Astrocyte (in vitro differentiated cells and primary cell): ENCODE measurements at regions not wholly inside any gene's neighbourhood (a gene's known extent, or its start where the extent isn't known, plus 50 kb on each side); places are given as distances from the start of the nearest gene placed in this dataset.

ENCODE experiments used
- DNase-seq: peaks from one replicate; pipeline ENCODE4 v3.0.0-alpha.2; 2010; ENCODE audit warnings: low read depth
- FAIRE-seq: peaks from 2 replicates; lab custom pipeline; 2011; peaks lifted over from hg19 to GRCh38; lab: Jason Lieb, UNC
- H2AFZ ChIP-seq: 2 replicates; pipeline ENCODE4 v1.6.0; 2012; ENCODE audit warnings: low read depth, low read length, inconsistent platforms
- H3K27ac ChIP-seq: 2 replicates; pipeline ENCODE4 v1.5.1; 2011; ENCODE audit warnings: low read depth, low read length, inconsistent platforms
- H3K27me3 ChIP-seq: 2 replicates; pipeline ENCODE4 v1.6.0; 2011; ENCODE audit warnings: low read length, inconsistent platforms; ENCODE audit not compliant: insufficient read depth
- H3K36me3 ChIP-seq: 2 replicates; pipeline ENCODE4 v1.5.1; 2011; ENCODE audit warnings: low read length, inconsistent platforms; ENCODE audit not compliant: insufficient read depth
- H3K4me1 ChIP-seq: 2 replicates; pipeline ENCODE4 v1.5.1; 2011; ENCODE audit warnings: low read length, inconsistent platforms; ENCODE audit not compliant: insufficient read depth
- H3K4me2 ChIP-seq: 2 replicates; pipeline ENCODE4 v1.6.0; 2012; ENCODE audit warnings: low read length, inconsistent platforms
- H3K4me3 ChIP-seq: 2 replicates; pipeline ENCODE4 v1.5.1; 2011; ENCODE audit warnings: low read depth, mild to moderate bottlenecking, low read length, inconsistent platforms; ENCODE audit not compliant: insufficient read depth
- H3K79me2 ChIP-seq: 2 replicates; pipeline ENCODE4 v1.6.0; 2012; ENCODE audit warnings: mild to moderate bottlenecking, low read length, inconsistent platforms; ENCODE audit not compliant: insufficient read depth
- H3K9ac ChIP-seq: 2 replicates; pipeline ENCODE4 v1.6.0; 2012; ENCODE audit warnings: mild to moderate bottlenecking, low read length, inconsistent platforms
- H3K9me3 ChIP-seq: 2 replicates; pipeline ENCODE4 v1.5.1; 2012; ENCODE audit warnings: low read depth, mild to moderate bottlenecking, low read length, inconsistent platforms; ENCODE audit not compliant: insufficient read depth
- H4K20me1 ChIP-seq: 2 replicates; pipeline ENCODE4 v1.6.0; 2012; ENCODE audit warnings: low read length, inconsistent platforms; ENCODE audit not compliant: insufficient read depth
- H3K27ac Mint-ChIP-seq: one replicate; pipeline ENCODE4 v1.8.0; 2021; ENCODE audit warnings: mild to moderate bottlenecking, mixed read lengths; ENCODE audit not compliant: unreplicated experiment
- H3K27me3 Mint-ChIP-seq: one replicate; pipeline ENCODE4 v1.8.0; 2021; ENCODE audit warnings: low read depth, mixed read lengths; ENCODE audit not compliant: unreplicated experiment
- H3K36me3 Mint-ChIP-seq: one replicate; pipeline ENCODE4 v1.8.0; 2021; ENCODE audit warnings: low read depth, mixed read lengths; ENCODE audit not compliant: unreplicated experiment
- H3K4me1 Mint-ChIP-seq: one replicate; pipeline ENCODE4 v1.8.0; 2021; ENCODE audit warnings: low read depth, mixed read lengths; ENCODE audit not compliant: unreplicated experiment
- H3K4me3 Mint-ChIP-seq: one replicate; pipeline ENCODE4 v1.8.0; 2021; ENCODE audit warnings: mild to moderate bottlenecking, moderate library complexity, mixed read lengths; ENCODE audit not compliant: unreplicated experiment
- H3K9me3 Mint-ChIP-seq: one replicate; pipeline ENCODE4 v1.8.0; 2021; ENCODE audit warnings: mild to moderate bottlenecking, mixed read lengths; ENCODE audit not compliant: unreplicated experiment
- EZH2 ChIP-seq: IDR thresholded peaks from 2 replicates; pipeline ENCODE4 v1.6.1; 2012; ENCODE audit warnings: mild to moderate bottlenecking, low read length, inconsistent platforms; ENCODE audit not compliant: insufficient read depth
- TF ChIP-seq, protein P1 (sequence below): IDR thresholded peaks from 2 replicates; pipeline ENCODE4 v1.5.1; 2011; ENCODE audit warnings: low read depth, mild to moderate bottlenecking, inconsistent platforms, low read length, moderate library complexity; ENCODE audit not compliant: insufficient read depth

DNA sequence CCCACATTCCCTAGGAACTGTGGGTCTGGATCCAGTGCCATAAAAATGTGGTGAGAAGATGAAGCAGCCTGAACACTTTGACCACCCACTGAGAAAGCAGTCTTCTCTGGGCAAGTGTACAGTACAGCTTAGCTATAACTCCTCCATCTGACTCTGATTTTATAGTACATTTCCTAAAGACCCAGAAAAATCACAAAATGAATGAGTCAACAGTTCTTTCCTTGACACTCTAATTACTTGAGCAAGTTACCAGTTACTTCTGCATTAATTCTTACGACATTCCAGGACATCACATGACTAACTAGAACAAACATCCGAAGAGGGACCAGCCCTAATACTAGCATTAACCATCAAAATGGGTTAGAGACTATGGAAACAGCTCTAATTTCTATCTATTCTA, 148.1 kb upstream of the PEX5L start:
- Mint-ChIP-seq H3K4me3 (no peak overlapping the region), H3K9me3 (no peaks in the 10 kb centered on the region), H3K27ac (no peak overlapping the region), H3K27me3 (peaks cover 2% of the 10 kb centered on the region), H3K36me3 (no peaks in the 10 kb centered on the region), H3K4me1 (no peaks in the 10 kb centered on the region)
- H3K9me3 ChIP-seq, result no peaks in the 10 kb centered on the region
- FAIRE-seq (no peak), DNase-seq (no peak)
- no peak overlapping the region for H3K4me3 ChIP-seq
- H3K27me3 ChIP-seq, result no peaks in the 10 kb centered on the region
- H3K4me1 ChIP-seq, result no peaks in the 10 kb centered on the region
- H4K20me1 ChIP-seq, result no peaks in the 10 kb centered on the region
- H3K27ac ChIP-seq, result no peak overlapping the region
- H3K79me2 ChIP-seq, result no peaks in the 10 kb centered on the region
- no peak overlapping the region for H2AFZ ChIP-seq
- H3K36me3 ChIP-seq, result no peaks in the 10 kb centered on the region
- TF ChIP-seq, protein P1, sequence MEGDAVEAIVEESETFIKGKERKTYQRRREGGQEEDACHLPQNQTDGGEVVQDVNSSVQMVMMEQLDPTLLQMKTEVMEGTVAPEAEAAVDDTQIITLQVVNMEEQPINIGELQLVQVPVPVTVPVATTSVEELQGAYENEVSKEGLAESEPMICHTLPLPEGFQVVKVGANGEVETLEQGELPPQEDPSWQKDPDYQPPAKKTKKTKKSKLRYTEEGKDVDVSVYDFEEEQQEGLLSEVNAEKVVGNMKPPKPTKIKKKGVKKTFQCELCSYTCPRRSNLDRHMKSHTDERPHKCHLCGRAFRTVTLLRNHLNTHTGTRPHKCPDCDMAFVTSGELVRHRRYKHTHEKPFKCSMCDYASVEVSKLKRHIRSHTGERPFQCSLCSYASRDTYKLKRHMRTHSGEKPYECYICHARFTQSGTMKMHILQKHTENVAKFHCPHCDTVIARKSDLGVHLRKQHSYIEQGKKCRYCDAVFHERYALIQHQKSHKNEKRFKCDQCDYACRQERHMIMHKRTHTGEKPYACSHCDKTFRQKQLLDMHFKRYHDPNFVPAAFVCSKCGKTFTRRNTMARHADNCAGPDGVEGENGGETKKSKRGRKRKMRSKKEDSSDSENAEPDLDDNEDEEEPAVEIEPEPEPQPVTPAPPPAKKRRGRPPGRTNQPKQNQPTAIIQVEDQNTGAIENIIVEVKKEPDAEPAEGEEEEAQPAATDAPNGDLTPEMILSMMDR, result no peak
- no peak for TF ChIP-seq EZH2
- no peak overlapping the region for H3K9ac ChIP-seq
- no peak overlapping the region for H3K4me2 ChIP-seq

DNA sequence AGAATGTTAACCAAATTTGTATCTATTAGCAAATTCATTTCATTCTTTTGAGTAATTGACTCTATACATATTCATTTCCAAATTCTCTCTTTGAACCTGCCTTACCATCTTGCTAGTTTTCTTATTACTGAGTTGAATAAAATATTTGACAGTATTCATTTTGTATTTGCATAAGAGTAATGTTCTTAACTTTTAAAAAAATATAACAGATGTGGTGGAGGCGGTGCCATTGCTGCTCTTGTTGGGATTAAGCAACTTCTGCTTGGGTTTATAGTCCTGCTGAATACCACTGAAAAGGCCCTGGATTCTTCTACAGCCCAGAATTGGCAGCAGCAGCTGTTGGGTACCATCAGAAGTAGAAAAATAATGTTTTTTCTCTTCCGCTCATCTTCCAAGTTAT, 148.9 kb upstream of the PEX5L start:
- no peak overlapping the region for H3K4me2 ChIP-seq
- H3K4me3 ChIP-seq, result no peak overlapping the region
- no peaks in the 10 kb centered on the region for H4K20me1 ChIP-seq
- Mint-ChIP-seq H3K4me3 (no peak overlapping the region), H3K27ac (no peak overlapping the region), H3K27me3 (peaks cover 2% of the 10 kb centered on the region), H3K4me1 (no peaks in the 10 kb centered on the region), H3K9me3 (no peaks in the 10 kb centered on the region), H3K36me3 (no peaks in the 10 kb centered on the region)
- H2AFZ ChIP-seq, result no peak overlapping the region
- H3K79me2 ChIP-seq, result no peaks in the 10 kb centered on the region
- no peaks in the 10 kb centered on the region for H3K4me1 ChIP-seq
- FAIRE-seq, result no peak
- no peaks in the 10 kb centered on the region for H3K36me3 ChIP-seq
- TF ChIP-seq EZH2, result no peak
- TF ChIP-seq, protein P1, result no peak
- H3K27me3 ChIP-seq, result no peaks in the 10 kb centered on the region
- H3K9ac ChIP-seq, result no peak overlapping the region
- H3K9me3 ChIP-seq, result no peaks in the 10 kb centered on the region
- no peak for DNase-seq
- no peak overlapping the region for H3K27ac ChIP-seq

DNA sequence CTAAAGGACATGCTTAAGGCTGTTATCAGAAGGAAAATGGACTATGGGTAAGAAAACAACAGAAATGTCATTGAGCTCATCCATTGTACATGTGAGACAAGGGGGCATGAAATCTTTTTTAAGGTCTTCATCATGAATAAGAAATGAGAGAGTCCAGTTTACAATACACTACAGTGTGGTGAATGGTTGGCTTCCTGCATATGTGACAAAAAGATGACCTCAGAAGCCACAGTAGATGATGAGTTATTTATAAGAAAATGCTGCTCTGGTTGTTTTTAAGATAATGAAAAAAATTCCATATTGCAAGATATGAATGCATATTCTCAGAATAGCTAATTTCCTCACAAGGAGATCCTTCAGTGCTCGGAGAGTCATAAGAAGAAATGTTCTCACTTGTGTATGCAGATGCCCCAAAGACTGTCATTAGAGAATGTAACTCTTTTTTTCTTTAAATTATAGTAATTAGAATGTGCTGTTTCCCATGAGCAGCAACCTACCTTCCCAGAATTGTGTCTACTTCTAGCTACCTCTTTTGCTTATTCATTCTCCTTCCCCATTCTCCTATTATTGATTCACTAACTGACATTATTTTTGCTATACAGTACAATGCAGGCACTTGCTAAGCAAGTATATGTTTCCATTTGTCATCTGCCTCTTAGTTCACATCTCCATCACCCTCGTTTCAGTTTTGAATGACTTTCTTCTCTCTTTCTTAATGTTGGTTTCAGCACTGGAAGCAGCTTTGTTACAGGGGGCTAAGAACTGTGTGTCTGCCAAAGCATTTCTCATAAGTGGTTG, 152.0 kb upstream of the PEX5L start:
- Histone ChIP-seq H3K36me3 (no peaks in the 10 kb centered on the region), H3K79me2 (no peaks in the 10 kb centered on the region), H3K9ac (no peak overlapping the region), H3K27me3 (no peaks in the 10 kb centered on the region), H3K4me2 (no peak overlapping the region), H3K4me3 (no peak overlapping the region), H4K20me1 (no peaks in the 10 kb centered on the region), H3K9me3 (no peaks in the 10 kb centered on the region), H3K4me1 (no peaks in the 10 kb centered on the region), H2AFZ (no peak overlapping the region), H3K27ac (no peak overlapping the region)
- no peak overlapping the region for H3K27ac Mint-ChIP-seq
- no peak for FAIRE-seq
- DNase-seq, result no peak
- no peaks in the 10 kb centered on the region for H3K9me3 Mint-ChIP-seq
- no peaks in the 10 kb centered on the region for H3K36me3 Mint-ChIP-seq
- no peak overlapping the region for H3K4me3 Mint-ChIP-seq
- H3K4me1 Mint-ChIP-seq, result no peaks in the 10 kb centered on the region
- no peak for TF ChIP-seq EZH2
- TF ChIP-seq, protein P1, result no peak
- peaks cover 2% of the 10 kb centered on the region for H3K27me3 Mint-ChIP-seq
